Stimulated activated CD4-positive, alpha-beta T cell treated with anti-CD3 and anti-CD28 coated beads, Interleukin-12 subunit alpha, Interleukin-12 subunit beta, amount 100 ng/mL, for 48 hours (primary cell): ENCODE measurements at regions not wholly inside any gene's neighbourhood (a gene's known extent, or its start where the extent isn't known, plus 50 kb on each side); places are given as distances from the start of the nearest gene placed in this dataset.
"Not testable (repeated sequence)": the region's sequence is repeated elsewhere in the genome, so short reads cannot be mapped to it uniquely, and the experiment has no call there.

Experiments
- DNase-seq, 3 donors: peaks; one replicate each; pipeline ENCODE4 v3.0.0-alpha.2; 2020; ENCODE audit warnings: low read depth in 2 of 3, low spot score in 1 of 3

DNA sequence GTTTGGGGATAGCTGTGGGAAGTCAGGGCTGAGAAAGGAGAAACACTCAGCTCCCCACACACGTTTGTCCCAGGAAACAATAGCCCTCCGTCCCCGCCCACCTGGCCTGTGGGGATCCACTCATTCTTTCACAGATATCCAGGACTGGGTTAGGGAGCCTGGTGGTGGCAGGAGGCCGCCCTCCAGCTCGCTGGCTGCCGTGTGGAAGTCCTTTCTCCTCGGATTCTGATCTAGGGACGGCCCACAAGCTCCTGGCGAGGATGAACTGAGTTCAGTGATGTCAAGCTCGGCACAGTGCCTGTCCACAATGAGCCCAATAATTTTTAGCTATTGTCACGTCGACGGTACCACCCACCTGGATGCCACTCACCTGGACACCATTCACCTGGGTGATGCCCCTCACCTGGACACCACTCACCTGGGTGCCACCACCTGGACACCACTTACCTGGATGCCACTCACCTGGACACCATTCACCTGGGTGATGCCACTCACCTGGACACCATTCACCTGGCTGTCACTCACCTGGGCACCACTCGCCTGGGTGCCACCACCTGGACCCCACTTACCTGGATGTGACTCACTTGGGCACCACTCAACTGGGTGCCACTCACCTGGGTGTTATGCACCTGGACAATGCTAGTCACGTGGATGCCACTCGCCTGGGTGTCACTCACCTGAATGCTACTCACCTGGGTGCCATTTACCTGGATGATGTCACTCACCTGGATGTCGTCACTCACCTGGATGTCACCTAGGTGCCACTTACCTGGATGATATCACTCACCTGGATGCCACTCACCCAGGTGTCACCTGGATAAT lies 172.5 kb upstream of the FOXF1 start:
- no peak for DNase-seq

DNA sequence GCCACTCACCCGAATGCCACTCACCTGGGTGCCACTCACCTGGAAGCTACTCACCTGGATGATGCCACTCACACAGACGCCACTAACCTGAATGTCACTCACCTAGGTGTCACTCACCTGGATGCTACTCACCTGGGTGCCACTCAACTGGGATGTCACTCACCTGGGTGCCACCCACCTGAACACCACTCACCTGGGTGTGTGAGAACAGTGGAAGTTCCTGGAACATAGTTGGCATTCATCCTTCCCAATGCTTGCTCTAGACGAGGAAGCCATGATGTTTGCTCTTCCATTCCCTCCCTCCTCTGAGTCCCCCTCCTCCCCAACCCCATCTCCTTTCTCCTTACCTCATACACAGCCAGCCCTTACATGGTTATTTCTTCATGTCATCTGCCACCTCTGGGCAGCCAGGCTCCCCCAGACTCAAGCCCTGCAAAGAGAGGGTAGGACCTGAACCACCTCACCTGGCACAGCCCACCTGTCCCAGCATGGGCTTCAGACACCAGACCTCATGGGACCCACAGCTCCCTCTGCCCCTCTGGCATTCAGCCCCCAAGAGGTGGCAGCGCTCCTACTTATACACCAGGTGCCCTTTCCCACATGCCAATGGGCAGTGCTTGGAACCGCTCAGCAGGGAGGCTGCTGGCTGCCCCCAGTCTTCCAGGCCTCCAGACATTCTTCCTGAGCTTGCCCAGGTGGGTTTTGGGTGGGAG lies 171.8 kb upstream of the FOXF1 start:
- no peak for DNase-seq

GRCh38 chr16:86342161-86342834 lies 168.0 kb upstream of the FOXF1 start:
- no peak for DNase-seq

DNA sequence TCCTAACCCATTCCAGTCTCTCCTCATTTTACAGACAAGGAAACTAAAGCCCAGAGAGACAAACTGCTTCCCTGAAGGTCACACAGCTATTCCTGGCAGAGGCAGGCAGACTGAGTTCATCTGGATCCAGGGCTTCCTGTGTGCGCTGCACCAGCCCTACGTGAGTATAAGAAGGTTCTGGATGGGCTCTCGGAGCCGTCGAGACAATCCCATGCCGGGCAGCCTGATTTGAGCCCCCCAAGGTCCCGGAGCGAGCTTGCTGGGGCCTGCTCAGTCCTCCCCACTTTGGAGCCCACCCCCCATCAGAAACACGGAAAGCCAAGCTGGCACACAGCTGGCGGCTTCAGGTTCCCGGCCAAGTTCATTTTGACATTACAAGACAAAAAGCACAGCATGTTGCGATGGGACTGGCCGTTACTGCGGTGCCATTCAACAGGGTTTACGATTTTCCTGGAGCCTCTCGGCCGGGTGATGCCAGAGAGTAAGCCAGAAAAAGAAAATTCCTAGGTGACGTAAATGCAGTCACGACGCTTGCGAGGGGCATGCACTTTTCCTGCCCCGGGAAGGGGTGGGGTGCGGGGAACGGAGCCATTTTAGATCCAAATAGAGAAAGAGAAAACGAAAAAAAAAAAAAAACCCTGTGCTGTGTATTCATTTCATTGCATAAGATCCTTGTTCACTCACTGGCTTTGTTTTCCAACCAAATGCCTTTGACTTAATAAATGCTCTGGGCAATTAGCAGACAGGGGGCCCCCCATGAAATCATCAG lies 167.1 kb upstream of the FOXF1 start:
- no peak for DNase-seq

- DNase-seq = no peak
These were observed 166.3 kb upstream of the FOXF1 start for GRCh38 chr16:86343796-86344585.

DNA sequence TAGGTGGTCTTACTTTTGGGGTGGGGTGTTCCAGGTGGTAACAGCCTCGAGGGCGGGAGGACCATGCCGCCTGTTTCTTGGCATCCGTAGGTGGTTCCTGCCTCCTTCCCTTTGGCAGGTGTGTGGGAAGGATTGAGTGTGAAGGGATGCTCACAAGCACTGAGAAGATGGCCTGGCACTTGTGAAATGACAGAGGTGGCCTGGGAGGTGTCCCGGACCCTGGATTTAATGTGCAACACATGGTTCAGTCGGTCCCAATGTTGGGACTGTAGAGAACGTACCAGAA lies 165.8 kb upstream of the FOXF1 start:
- DNase-seq = no peak

DNA sequence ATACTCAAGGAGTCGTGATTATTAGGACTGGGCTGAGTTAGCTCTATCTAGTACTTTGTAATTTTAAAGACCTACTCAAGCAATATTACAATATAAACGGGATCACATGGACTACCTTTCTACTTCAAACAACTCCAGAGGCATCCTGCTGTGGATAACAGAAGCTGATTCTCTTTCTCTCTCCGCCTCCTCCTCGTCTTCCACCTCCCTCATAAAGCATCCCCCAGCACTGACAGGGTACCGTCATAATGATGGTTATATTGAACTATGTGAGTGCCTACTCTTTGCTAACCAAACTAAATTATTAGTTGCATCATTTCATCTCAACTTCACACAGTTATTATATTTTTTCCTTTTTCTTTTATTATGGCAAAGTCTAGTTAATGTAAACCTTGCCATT lies 165.4 kb upstream of the FOXF1 start:
- DNase-seq = no peak

- DNase-seq = no peak
These were observed 164.8 kb upstream of the FOXF1 start for GRCh38 chr16:86345516-86345915.

DNA sequence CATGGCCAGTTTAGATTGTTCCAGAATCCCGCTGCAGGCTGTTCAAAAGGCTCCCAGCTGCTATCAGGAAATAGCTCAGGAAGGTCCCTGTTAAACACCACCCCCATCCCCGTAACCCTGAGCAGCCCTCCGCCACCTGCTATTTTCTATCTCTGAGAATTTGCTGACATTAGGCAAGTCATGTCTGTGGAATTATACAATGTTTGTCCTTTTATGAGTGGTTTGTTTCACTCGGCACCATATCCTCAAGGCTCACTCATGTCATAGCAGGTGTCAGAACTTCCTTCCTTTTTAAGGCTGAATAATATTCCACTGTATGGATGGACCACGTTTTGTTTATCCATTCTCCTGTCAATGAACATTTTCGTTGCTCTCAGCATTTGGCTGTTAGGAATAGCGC lies 164.3 kb upstream of the FOXF1 start:
- DNase-seq = no peak

DNA sequence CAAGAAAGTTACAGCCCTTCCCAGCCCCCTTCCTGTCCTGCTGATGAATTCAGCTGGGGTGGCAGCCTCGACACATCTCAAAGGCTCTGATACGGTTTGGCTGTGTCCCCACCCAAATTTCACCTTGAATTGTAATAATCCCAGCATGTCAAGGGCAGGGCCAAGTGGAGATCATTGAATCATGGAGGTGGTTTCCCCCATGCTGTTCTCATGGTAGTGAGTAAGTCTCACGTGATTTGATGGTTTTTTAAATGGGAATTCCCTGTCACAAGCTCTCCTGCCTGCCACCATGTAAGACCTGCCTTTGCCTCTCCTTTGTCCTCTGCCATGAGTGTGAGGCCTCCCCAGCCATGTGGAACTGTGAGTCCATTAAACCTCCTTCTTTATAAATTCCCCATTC lies 163.2 kb upstream of the FOXF1 start:
- DNase-seq = no peak

DNA sequence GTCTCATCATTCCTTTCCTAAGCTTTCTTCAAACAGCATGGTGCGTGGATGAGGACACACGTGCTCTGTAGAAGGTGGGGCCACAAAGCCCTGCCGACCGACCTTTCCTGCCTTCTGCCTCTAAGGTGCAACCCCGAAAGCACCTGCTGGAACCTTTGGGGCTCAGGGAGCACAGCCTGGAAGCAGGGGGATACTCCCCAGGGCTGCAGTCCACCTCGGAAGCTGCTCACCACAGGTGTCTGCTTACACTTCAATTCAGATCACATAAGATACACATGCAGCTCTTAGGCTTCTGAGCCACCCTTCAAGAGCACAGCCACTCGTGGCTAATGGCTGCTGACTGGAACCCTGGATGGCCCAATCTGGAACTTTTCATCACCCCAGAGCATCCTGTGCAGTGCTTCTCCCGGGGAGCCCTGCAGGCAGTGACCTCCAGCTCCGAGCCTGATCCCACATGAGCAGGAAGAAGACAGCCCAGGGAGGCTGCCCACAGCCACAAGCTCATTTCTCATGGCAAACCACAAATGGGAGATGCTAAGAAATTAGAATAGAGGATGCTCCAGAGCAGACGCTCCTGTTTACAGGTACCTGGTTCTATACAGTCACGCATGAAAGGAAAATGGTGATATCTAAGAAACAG lies 162.3 kb upstream of the FOXF1 start:
- no peak for DNase-seq

- DNase-seq = no peak
These were observed 160.9 kb upstream of the FOXF1 start for GRCh38 chr16:86349338-86349900.

DNA sequence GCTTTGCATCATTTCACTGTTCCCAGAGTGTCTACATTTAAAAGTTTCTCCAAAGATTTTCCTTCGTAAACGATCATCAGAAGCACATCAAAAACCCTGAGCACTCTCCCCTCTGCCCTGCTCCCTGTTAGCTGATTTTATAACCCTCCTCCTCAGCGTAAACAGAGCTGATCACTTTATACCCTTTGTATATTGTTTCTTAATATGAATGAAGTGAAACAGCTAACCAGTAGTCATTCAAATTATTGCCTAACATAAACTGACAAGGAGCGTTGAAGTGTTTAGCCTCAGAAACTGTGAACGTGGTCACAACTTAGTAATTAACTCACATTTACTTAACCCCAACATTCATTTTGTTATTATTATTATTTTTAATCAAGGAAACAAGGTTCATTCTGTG lies 160.0 kb upstream of the FOXF1 start:
- DNase-seq = no peak

- no peak for DNase-seq
These were observed 159.1 kb upstream of the FOXF1 start for GRCh38 chr16:86351041-86351784.

GRCh38 chr16:86351785-86352139 lies 158.6 kb upstream of the FOXF1 start:
- not testable (repeated sequence) for DNase-seq

GRCh38 chr16:86353148-86353547 lies 157.2 kb upstream of the FOXF1 start:
- no peak for DNase-seq

DNA sequence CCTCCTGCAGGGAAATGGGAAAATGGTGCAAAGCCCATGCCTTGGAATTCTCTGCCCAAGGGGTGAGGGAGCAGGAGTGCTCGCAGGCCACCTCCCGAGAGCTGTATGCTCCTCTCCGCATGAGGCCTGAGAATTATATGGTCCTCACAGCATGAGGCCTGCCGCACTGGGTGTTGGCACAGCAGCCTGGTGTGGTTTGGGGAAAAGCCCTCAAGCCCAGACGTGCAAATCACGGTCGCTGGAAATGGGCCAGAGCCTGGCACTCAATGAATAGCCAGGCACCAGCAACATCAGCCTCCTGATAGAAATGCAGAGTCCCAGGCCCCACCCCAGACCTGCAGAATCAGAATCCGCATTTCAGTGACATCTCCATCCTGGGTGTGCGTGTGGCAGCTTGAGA lies 156.4 kb upstream of the FOXF1 start:
- DNase-seq = no peak

- no peak for DNase-seq
These were observed 155.4 kb upstream of the FOXF1 start for GRCh38 chr16:86354641-86355513.
